H9 (cell line): ENCODE measurements at regions not wholly inside any gene's neighbourhood (a gene's known extent, or its start where the extent isn't known, plus 50 kb on each side); places are given as distances from the start of the nearest gene placed in this dataset.

Experiments used
- DNase-seq: peaks from one replicate; pipeline ENCODE4 v3.0.0-alpha.2; 2017
- H2AFZ ChIP-seq: one replicate; pipeline ENCODE4 v1.6.1; 2013; ENCODE audit warnings: mild to moderate bottlenecking, low read length, control low read depth, moderate library complexity
- H2AK5ac ChIP-seq: 2 replicates; pipeline ENCODE4 v1.6.1; 2013; ENCODE audit warnings: low read length, control low read depth, mixed read lengths; ENCODE audit not compliant: insufficient read length
- H2BK120ac ChIP-seq: one replicate; pipeline ENCODE4 v1.6.1; 2013; ENCODE audit warnings: low read depth, mild to moderate bottlenecking, low read length, control low read depth, inconsistent platforms; ENCODE audit not compliant: poor library complexity, severe bottlenecking
- H2BK12ac ChIP-seq: 2 replicates; pipeline ENCODE4 v1.6.1; 2013; ENCODE audit warnings: low read length, control low read depth, mixed read lengths, low read depth; ENCODE audit not compliant: insufficient read length
- H2BK15ac ChIP-seq: 2 replicates; pipeline ENCODE4 v1.6.1; 2013; ENCODE audit warnings: low read depth, low read length, control low read depth
- H2BK20ac ChIP-seq: one replicate; pipeline ENCODE4 v1.6.1; 2013; ENCODE audit warnings: low read depth, mild to moderate bottlenecking, low read length, control low read depth, inconsistent platforms; ENCODE audit not compliant: poor library complexity, severe bottlenecking
- H2BK5ac ChIP-seq: 2 replicates; pipeline ENCODE4 v1.6.1; 2013; ENCODE audit warnings: low read length, control low read depth, mixed read lengths; ENCODE audit not compliant: insufficient read length
- H3K14ac ChIP-seq: 2 replicates; pipeline ENCODE4 v1.6.1; 2013; ENCODE audit warnings: low read length, control low read depth; ENCODE audit not compliant: insufficient read depth
- H3K18ac ChIP-seq: 2 replicates; pipeline ENCODE4 v1.6.1; 2013; ENCODE audit warnings: low read depth, mild to moderate bottlenecking, mixed read lengths, low read length, control low read depth; ENCODE audit not compliant: insufficient read length
- H3K23ac ChIP-seq: 2 replicates; pipeline ENCODE4 v1.6.1; 2013; ENCODE audit warnings: low read length, control low read depth, mixed read lengths, low read depth; ENCODE audit not compliant: insufficient read length
- H3K23me2 ChIP-seq: 2 replicates; pipeline ENCODE4 v1.6.1; 2013; ENCODE audit warnings: low read depth, mild to moderate bottlenecking, mixed read lengths, low read length, control low read depth; ENCODE audit not compliant: insufficient read length, poor library complexity, severe bottlenecking
- H3K27ac ChIP-seq: 2 replicates; pipeline ENCODE4 v1.5.1; 2013; ENCODE audit warnings: low read length, control low read depth, mixed read lengths, low read depth; ENCODE audit not compliant: insufficient read length
- H3K27me3 ChIP-seq: 2 replicates; pipeline ENCODE4 v1.6.1; 2013; ENCODE audit warnings: low read length, control low read depth, inconsistent platforms; ENCODE audit not compliant: insufficient read depth
- H3K4ac ChIP-seq: 2 replicates; pipeline ENCODE4 v1.6.1; 2013; ENCODE audit warnings: low read depth, mild to moderate bottlenecking, control low read depth, inconsistent platforms, low read length, moderate library complexity
- H3K4me1 ChIP-seq: 2 replicates; pipeline ENCODE4 v1.6.1; 2013; ENCODE audit warnings: low read length, control low read depth, inconsistent platforms; ENCODE audit not compliant: insufficient read depth
- H3K4me2 ChIP-seq: 2 replicates; pipeline ENCODE4 v1.6.1; 2013; ENCODE audit warnings: low read length, control low read depth, mixed read lengths; ENCODE audit not compliant: insufficient read length, insufficient read depth
- H3K56ac ChIP-seq: 2 replicates; pipeline ENCODE4 v1.6.1; 2013; ENCODE audit warnings: low read depth, mild to moderate bottlenecking, mixed read lengths, low read length, control low read depth; ENCODE audit not compliant: insufficient read length
- H3K79me1 ChIP-seq: 2 replicates; pipeline ENCODE4 v1.6.1; 2013; ENCODE audit warnings: low read depth, mild to moderate bottlenecking, moderate library complexity, low read length, control low read depth, inconsistent platforms; ENCODE audit not compliant: insufficient read depth, poor library complexity, severe bottlenecking
- H3K79me2 ChIP-seq: 2 replicates; pipeline ENCODE4 v1.6.1; 2013; ENCODE audit warnings: low read length, control low read depth, inconsistent platforms; ENCODE audit not compliant: insufficient read depth
- H3K9ac ChIP-seq: 2 replicates; pipeline ENCODE4 v1.6.1; 2013; ENCODE audit warnings: low read length, control low read depth, mixed read lengths; ENCODE audit not compliant: insufficient read length; ENCODE audit errors: extremely low read depth
- H3K9me3 ChIP-seq: one replicate; pipeline ENCODE4 v1.6.1; 2013; ENCODE audit warnings: low read depth, low read length, inconsistent platforms; ENCODE audit not compliant: control insufficient read depth
- H3T11ph ChIP-seq: one replicate; pipeline ENCODE4 v1.6.1; 2013; ENCODE audit warnings: mild to moderate bottlenecking, low read length, control low read depth, inconsistent platforms
- H4K20me1 ChIP-seq: one replicate; pipeline ENCODE4 v1.6.1; 2013; ENCODE audit not compliant: control insufficient read depth, insufficient read length, insufficient read depth
- H4K5ac ChIP-seq: 2 replicates; pipeline ENCODE4 v1.6.1; 2013; ENCODE audit warnings: low read depth, mild to moderate bottlenecking, mixed read lengths, low read length, control low read depth; ENCODE audit not compliant: insufficient read length
- H4K8ac ChIP-seq: replicated peaks from 2 replicates; pipeline ENCODE4 v1.6.1; 2013; ENCODE audit warnings: low read length, control low read depth, mixed read lengths, low read depth; ENCODE audit not compliant: insufficient read length
- H4K91ac ChIP-seq: 2 replicates; pipeline ENCODE4 v1.6.1; 2013; ENCODE audit warnings: low read depth, mild to moderate bottlenecking, moderate library complexity, mixed read lengths, low read length, control low read depth; ENCODE audit not compliant: insufficient read length
- H3K27ac Mint-ChIP-seq, 3 experiments: 2 replicates in 2 of 3; 3 replicates in 1 of 3; pipeline ENCODE4 v1.8.0; 2020 to 2021; ENCODE audit warnings: mixed read lengths in 3 of 3, mild to moderate bottlenecking in 1 of 3, moderate library complexity in 1 of 3
- H3K27me3 Mint-ChIP-seq: 2 replicates; pipeline ENCODE4 v1.8.0; 2021; ENCODE audit warnings: low read depth, mild to moderate bottlenecking, moderate library complexity, mixed read lengths
- H3K36me3 Mint-ChIP-seq, 3 experiments: 2 replicates in 2 of 3; 3 replicates in 1 of 3; pipeline ENCODE4 v1.8.0; 2020 to 2021; ENCODE audit warnings: low read depth in 3 of 3, mixed read lengths in 3 of 3; ENCODE audit not compliant: insufficient read depth in 1 of 3
- H3K4me1 Mint-ChIP-seq, 2 experiments: 2 replicates each; pipeline ENCODE4 v1.8.0; 2020; ENCODE audit warnings: mixed read lengths in 2 of 2
- H3K4me3 Mint-ChIP-seq, 2 experiments: 2 replicates in 1 of 2; 3 replicates in 1 of 2; pipeline ENCODE4 v1.8.0; 2020 to 2021; ENCODE audit warnings: mild to moderate bottlenecking in 2 of 2, mixed read lengths in 2 of 2, moderate library complexity in 1 of 2
- H3K9me3 Mint-ChIP-seq, 2 experiments: 2 replicates in 1 of 2; 3 replicates in 1 of 2; pipeline ENCODE4 v1.8.0; 2020; ENCODE audit warnings: mild to moderate bottlenecking in 2 of 2, mixed read lengths in 2 of 2, moderate library complexity in 1 of 2
- WGBS: extraction: QIAGEN DNeasy Blood & Tissue Kit; methylation state at CpG from one replicate; pipeline ENCODE4 v1.1.7; 2013; ENCODE audit warnings: missing lambda C conversion rate, low lambda C conversion rate, mixed read lengths; ENCODE audit not compliant: insufficient read length; ENCODE audit errors: extremely low coverage; 5-methylcytosine and 5-hydroxymethylcytosine counted together
- TF ChIP-seq, protein P1 (sequence below): fragments of 200-600 bp; sonication (generic); conservative IDR thresholded peaks from 3 replicates; pipeline ENCODE4 v1.8.0; 2021; ENCODE audit warnings: antibody characterized with exemption, mild to moderate bottlenecking

DNA sequence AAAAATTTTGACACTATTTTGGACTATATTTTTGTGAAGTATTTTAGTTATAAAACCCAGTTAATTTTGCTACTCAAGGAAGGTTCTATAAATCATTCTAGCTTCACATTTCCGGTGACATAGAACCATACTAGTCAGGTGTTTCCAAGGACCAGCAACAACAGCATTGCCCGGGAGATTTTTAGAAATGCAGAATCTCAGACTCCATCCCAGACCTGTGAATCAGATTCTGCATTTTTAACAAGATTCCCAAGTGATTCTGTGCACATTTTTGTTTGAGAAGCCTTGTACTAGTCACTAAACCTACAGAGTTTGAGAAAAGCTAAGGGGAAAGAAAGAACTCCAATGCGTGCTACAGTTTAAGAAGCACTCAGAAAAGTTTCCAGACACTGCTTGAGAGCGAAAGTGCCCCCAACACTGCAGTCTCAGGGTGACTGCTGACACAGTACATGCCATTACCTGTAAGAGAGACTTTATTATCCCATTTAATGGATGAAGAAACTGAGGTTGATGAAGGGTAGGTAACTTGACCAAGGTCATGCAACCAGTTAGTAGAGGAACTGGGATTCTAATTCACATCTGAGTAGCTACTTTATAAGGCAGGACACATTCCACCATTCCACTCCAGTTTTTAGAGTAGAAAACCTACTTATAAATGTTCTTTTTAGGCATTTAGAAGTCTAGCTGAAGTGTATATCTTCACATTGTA, 49.7 kb upstream of the USP3 start:
- Histone ChIP-seq H4K5ac (no peak overlapping the region), H3K79me2 (no peaks in the 10 kb centered on the region), H2BK12ac (no peak overlapping the region), H2BK5ac (no peak overlapping the region), H3K14ac (no peak overlapping the region), H3K23ac (no peak overlapping the region), H2BK15ac (no peak overlapping the region), H3K79me1 (no peaks in the 10 kb centered on the region), H3K4me2 (no peak overlapping the region), H3K9ac (no peak overlapping the region), H2AK5ac (no peak overlapping the region), H2BK120ac (no peak overlapping the region), H3T11ph (no peak overlapping the region), H3K4ac (no peak overlapping the region), H4K8ac (no peak overlapping the region), H2BK20ac (no peak overlapping the region), H3K27ac (no peak overlapping the region), H3K23me2 (no peaks in the 10 kb centered on the region), H2AFZ (no peak overlapping the region), H3K9me3 (no peaks in the 10 kb centered on the region), H3K4me1 (0 out of 2 replicates have a peak, but pooled peaks cover 5% of the 10 kb centered on the region), H3K18ac (no peak overlapping the region), H3K27me3 (no peaks in the 10 kb centered on the region), H3K56ac (no peak overlapping the region), H4K20me1 (no peaks in the 10 kb centered on the region), H4K91ac (no peak overlapping the region)
- Mint-ChIP-seq H3K4me1 (peaks cover 11 to 12% of the 10 kb centered on the region in 2 experiments), H3K27ac (no peak overlapping the region), H3K27me3 (peaks cover under 1% of the 10 kb centered on the region), H3K36me3 (peaks cover 4 to 11% (median 6%) of the 10 kb centered on the region in 3 experiments), H3K9me3 (peaks cover 14 to 15% of the 10 kb centered on the region in 2 experiments), H3K4me3 (no peak overlapping the region)
- DNase-seq, result no peak
- no CpG with 5 or more reads among the region's 4 CpGs for WGBS
- TF ChIP-seq, protein P1, sequence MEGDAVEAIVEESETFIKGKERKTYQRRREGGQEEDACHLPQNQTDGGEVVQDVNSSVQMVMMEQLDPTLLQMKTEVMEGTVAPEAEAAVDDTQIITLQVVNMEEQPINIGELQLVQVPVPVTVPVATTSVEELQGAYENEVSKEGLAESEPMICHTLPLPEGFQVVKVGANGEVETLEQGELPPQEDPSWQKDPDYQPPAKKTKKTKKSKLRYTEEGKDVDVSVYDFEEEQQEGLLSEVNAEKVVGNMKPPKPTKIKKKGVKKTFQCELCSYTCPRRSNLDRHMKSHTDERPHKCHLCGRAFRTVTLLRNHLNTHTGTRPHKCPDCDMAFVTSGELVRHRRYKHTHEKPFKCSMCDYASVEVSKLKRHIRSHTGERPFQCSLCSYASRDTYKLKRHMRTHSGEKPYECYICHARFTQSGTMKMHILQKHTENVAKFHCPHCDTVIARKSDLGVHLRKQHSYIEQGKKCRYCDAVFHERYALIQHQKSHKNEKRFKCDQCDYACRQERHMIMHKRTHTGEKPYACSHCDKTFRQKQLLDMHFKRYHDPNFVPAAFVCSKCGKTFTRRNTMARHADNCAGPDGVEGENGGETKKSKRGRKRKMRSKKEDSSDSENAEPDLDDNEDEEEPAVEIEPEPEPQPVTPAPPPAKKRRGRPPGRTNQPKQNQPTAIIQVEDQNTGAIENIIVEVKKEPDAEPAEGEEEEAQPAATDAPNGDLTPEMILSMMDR, result no peak
